COLO668 (cell line): ENCODE measurements at regions not wholly inside any gene's neighbourhood (a gene's known extent, or its start where the extent isn't known, plus 50 kb on each side); places are given as distances from the start of the nearest gene placed in this dataset.

Source experiments
- DNase-seq: peaks from one replicate; lab custom pipeline; 2025; ENCODE audit not compliant: unreplicated experiment; lab: John Stamatoyannopoulos, UW

GRCh38 chr9:13661014-13661413, 381.5 kb upstream of the MPDZ start:
- DNase-seq: no peak

- DNase-seq: no peak
Measured at GRCh38 chr9:13651969-13652663, 372.6 kb upstream of the MPDZ start.

GRCh38 chr9:13651526-13651925, 372.0 kb upstream of the MPDZ start:
- no peak for DNase-seq

GRCh38 chr9:13648676-13649075, 369.2 kb upstream of the MPDZ start:
- no peak for DNase-seq

- DNase-seq: no peak
Measured at GRCh38 chr9:13648068-13648467, 368.6 kb upstream of the MPDZ start.

GRCh38 chr9:13646500-13647021, 367.1 kb upstream of the MPDZ start:
- no peak for DNase-seq

GRCh38 chr9:13645557-13645956, 366.1 kb upstream of the MPDZ start:
- DNase-seq: no peak

- DNase-seq: no peak
Measured at GRCh38 chr9:13644675-13645074, 365.2 kb upstream of the MPDZ start.

GRCh38 chr9:13642646-13643045, 363.2 kb upstream of the MPDZ start:
- no peak for DNase-seq

GRCh38 chr9:13629067-13629466, 349.6 kb upstream of the MPDZ start:
- no peak for DNase-seq

- DNase-seq: no peak
Measured at GRCh38 chr9:13628526-13628925, 349.0 kb upstream of the MPDZ start.

- DNase-seq: no peak
Measured at GRCh38 chr9:13627502-13627901, 348.0 kb upstream of the MPDZ start.

GRCh38 chr9:13627071-13627470, 347.6 kb upstream of the MPDZ start:
- no peak for DNase-seq

GRCh38 chr9:13626601-13627000, 347.1 kb upstream of the MPDZ start:
- no peak for DNase-seq

GRCh38 chr9:13621872-13622564, 342.5 kb upstream of the MPDZ start:
- DNase-seq: no peak

- DNase-seq: no peak
Measured at GRCh38 chr9:13616491-13617035, 337.1 kb upstream of the MPDZ start.

GRCh38 chr9:13615660-13616490, 336.4 kb upstream of the MPDZ start:
- no peak for DNase-seq

- DNase-seq: no peak
Measured at GRCh38 chr9:13614060-13614459, 334.6 kb upstream of the MPDZ start.

- no peak for DNase-seq
Measured at GRCh38 chr9:13613296-13613695, 333.8 kb upstream of the MPDZ start.

GRCh38 chr9:13608451-13608850, 329.0 kb upstream of the MPDZ start:
- no peak for DNase-seq
